Right lobe of liver (tissue), 6 donors: ENCODE measurements at regions not wholly inside any gene's neighbourhood (a gene's known extent, or its start where the extent isn't known, plus 50 kb on each side); places are given as distances from the start of the nearest gene placed in this dataset.

Experiments used
- ATAC-seq, 4 donors: fragments of 200-7000 bp; cut with Tn5 transposase; one replicate each; pipeline ENCODE4 v1.9.1; 2020; ENCODE audit warnings: mild to moderate bottlenecking in 4 of 4, moderate library complexity in 4 of 4
- DNase-seq, 3 donors: peaks; one replicate each; pipeline ENCODE4 v3.0.0-alpha.2; 2020
- H3K27ac ChIP-seq, 3 donors: fragments of 200-600 bp; one replicate each; pipeline ENCODE4 v1.8.0; 2022
- H3K27me3 ChIP-seq, 2 donors: fragments of 200-600 bp; one replicate each; pipeline ENCODE4 v1.8.0; 2022
- H3K36me3 ChIP-seq, 4 donors: fragments of 200-600 bp; sonication (generic) in 1 of 4; one replicate each; pipeline versions ENCODE4 v1.5.1 to v1.8.0; 2017 to 2022; ENCODE audit warnings: control low read depth in 1 of 4
- H3K4me1 ChIP-seq, 4 donors: fragments of 200-600 bp; sonication (generic) in 1 of 4; one replicate each; pipeline versions ENCODE4 v1.5.1 to v1.8.0; 2017 to 2022; ENCODE audit warnings: control low read depth in 1 of 4
- H3K4me3 ChIP-seq, 3 donors: fragments of 200-600 bp; one replicate each; pipeline ENCODE4 v1.8.0; 2022
- H3K9me3 ChIP-seq, 4 donors: fragments of 200-600 bp; sonication (generic) in 1 of 4; one replicate each; pipeline versions ENCODE4 v1.5.1 to v1.8.0; 2017 to 2022; ENCODE audit warnings: control low read depth in 1 of 4
- POLR2A ChIP-seq: fragments of 450-650 bp; IDR thresholded peaks from one replicate; pipeline ENCODE4 v1.6.1; 2017; ENCODE audit warnings: antibody characterized with exemption, mild to moderate bottlenecking
- WGBS: methylation state at CpG from one replicate; pipeline ENCODE4 v1.1.6; 2018; ENCODE audit warnings: low coverage, low lambda C conversion rate; ENCODE audit not compliant: insufficient coverage; ENCODE audit errors: missing lambda C conversion rate; 5-methylcytosine and 5-hydroxymethylcytosine counted together
- intact Hi-C, 2 donors: fragments of 100-400 bp; cut with DNase I; formaldehyde crosslinking; loops; one replicate each; pipeline versions ENCODE4 v1.11.2 to v1.14.1; 2022
- TF ChIP-seq, protein P1 (sequence below), 4 donors: fragments of 200-600 bp in 3 of 4; fragments of 450-650 bp in 1 of 4; IDR thresholded peaks; one replicate each; pipeline versions ENCODE4 v1.5.1 to v1.8.0; 2016 to 2022; ENCODE audit warnings: antibody characterized with exemption in 4 of 4, mild to moderate bottlenecking in 2 of 4
- donor health status: DM: no; HTN: yes; CAD: no.
- donor health status: DM: no; HTN: no; CAD: no.
- donor health status: DM: no; HTN: no; CAD: no.
- donor health status: DM: no; HTN: yes; CAD: no.
- donor health status: DM: no; HTN: yes; CAD: no.

DNA sequence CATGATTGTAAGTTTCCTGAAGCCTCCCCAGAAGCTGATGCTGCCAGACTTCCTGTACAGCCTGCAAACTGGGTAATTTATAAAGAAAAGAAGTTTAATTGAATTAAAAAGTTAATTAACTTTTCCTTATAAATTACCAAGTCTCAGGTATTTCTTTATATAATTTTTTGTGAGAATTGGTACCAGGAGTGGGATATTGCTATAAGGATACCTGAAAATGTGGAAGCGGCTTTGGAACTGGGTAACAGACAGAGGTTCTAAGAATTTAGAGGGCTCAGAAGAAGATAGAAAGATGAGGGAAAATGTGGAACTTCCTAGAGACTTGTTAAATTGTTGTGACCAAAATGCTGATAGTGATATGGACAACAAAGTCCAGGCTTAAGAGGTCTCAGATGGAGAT lies 163.1 kb downstream of the PTPRU start:
- WGBS = 86% methylated on average over 1 of the region's 1 CpG
- ATAC-seq (no peak), DNase-seq (no peak)
- Histone ChIP-seq H3K9me3 (no peaks in the 10 kb centered on the region), H3K4me1 (no peaks in the 10 kb centered on the region), H3K36me3 (no peaks in the 10 kb centered on the region), H3K4me3 (no peak overlapping the region), H3K27me3 (no peaks in the 10 kb centered on the region), H3K27ac (no peak overlapping the region)
- TF ChIP-seq, protein P1, sequence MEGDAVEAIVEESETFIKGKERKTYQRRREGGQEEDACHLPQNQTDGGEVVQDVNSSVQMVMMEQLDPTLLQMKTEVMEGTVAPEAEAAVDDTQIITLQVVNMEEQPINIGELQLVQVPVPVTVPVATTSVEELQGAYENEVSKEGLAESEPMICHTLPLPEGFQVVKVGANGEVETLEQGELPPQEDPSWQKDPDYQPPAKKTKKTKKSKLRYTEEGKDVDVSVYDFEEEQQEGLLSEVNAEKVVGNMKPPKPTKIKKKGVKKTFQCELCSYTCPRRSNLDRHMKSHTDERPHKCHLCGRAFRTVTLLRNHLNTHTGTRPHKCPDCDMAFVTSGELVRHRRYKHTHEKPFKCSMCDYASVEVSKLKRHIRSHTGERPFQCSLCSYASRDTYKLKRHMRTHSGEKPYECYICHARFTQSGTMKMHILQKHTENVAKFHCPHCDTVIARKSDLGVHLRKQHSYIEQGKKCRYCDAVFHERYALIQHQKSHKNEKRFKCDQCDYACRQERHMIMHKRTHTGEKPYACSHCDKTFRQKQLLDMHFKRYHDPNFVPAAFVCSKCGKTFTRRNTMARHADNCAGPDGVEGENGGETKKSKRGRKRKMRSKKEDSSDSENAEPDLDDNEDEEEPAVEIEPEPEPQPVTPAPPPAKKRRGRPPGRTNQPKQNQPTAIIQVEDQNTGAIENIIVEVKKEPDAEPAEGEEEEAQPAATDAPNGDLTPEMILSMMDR (IDR thresholded peaks at IDR 0.05) = no peak
- no peak for TF ChIP-seq POLR2A
- intact Hi-C loops = no loop called here

DNA sequence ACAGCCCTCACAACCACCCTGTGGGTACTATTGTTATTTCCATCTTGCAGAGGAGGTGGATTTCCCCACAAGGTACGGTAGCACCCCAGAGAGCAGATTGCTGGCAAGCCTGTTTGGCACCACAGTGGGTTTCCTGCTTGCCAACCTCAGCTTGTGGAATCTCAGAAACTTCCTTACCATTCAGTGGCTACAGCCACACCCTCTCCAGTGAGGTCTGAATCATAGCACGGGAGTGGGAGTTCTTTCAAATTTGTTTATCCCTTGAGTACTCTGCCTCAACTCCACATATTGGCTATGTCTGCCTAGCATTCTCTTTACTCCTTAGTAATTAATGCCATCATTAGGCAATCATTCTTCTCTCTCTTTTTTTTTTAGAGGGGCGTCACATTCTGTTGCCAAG lies 162.1 kb downstream of the PTPRU start:
- WGBS = 53% methylated on average over 3 of the region's 3 CpGs
- intact Hi-C loops = no loop called here
- no peak for ATAC-seq

DNA sequence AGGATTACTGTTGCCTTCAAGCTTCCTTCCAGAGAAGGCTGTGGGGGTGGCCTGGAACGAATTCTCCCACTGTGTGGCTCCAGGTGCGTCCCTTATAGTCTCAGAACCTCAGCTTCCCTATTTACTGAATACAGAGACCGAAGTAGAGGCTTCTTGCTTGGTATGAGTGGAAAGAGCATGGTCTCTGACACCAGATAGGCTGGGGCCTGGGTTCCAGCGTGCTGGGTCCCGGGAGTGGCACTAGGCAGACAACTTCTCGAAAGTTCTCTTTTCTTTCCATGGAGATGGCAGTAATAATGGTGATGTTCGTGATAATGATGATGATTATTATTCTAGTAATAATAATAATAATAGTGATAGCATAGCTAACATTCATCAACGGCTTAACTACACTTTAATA lies 161.7 kb downstream of the PTPRU start:
- Histone ChIP-seq H3K36me3 (no peaks in the 10 kb centered on the region), H3K27ac (no peak overlapping the region), H3K4me3 (no peak overlapping the region), H3K27me3 (no peaks in the 10 kb centered on the region), H3K9me3 (no peaks in the 10 kb centered on the region), H3K4me1 (no peaks in the 10 kb centered on the region)
- DNase-seq (no peak), ATAC-seq (no peak)
- intact Hi-C loops = no loop called here
- 70% methylated on average over 6 of the region's 8 CpGs for WGBS
- TF ChIP-seq, protein P1 (IDR thresholded peaks at IDR 0.05) = no peak
- no peak for TF ChIP-seq POLR2A

More for the DNA sequence above, 162.1 kb downstream of the PTPRU start:
- Histone ChIP-seq H3K9me3 (no peaks in the 10 kb centered on the region), H3K4me1 (no peaks in the 10 kb centered on the region), H3K4me3 (no peak overlapping the region), H3K27ac (no peak overlapping the region), H3K27me3 (no peaks in the 10 kb centered on the region), H3K36me3 (no peaks in the 10 kb centered on the region)
- DNase-seq = no peak
- no peak for TF ChIP-seq POLR2A
- TF ChIP-seq, protein P1 (IDR thresholded peaks at IDR 0.05) = no peak

DNA sequence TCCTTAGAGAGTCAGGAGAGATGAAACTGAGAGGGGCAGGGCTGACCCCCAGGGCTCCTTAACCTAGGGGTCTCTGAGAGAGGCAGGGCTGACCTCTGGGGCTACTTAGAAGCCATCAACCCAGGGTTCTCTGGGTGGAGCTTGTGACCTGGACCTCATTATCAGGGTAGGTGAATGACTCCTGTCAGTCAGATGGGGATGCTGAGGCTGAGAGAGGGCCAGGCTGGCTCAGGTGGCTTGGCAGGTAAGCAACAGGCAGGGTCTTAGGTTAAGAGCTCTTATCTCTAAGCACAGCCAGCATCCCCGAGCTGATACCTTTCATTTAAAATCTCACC lies 160.9 kb downstream of the PTPRU start:
- no peaks in the 10 kb centered on the region for H3K27me3 ChIP-seq
- no peaks in the 10 kb centered on the region for H3K9me3 ChIP-seq
- TF ChIP-seq POLR2A = no peak
- TF ChIP-seq, protein P1 (IDR thresholded peaks at IDR 0.05) = no peak
- DNase-seq (no peak), ATAC-seq (no peak)
- H3K27ac ChIP-seq = no peak overlapping the region
- intact Hi-C loops = no loop called here
- 14% methylated on average over 1 of the region's 1 CpG for WGBS
- no peaks in the 10 kb centered on the region for H3K4me1 ChIP-seq
- no peak overlapping the region for H3K4me3 ChIP-seq
- no peaks in the 10 kb centered on the region for H3K36me3 ChIP-seq
